Esophagus (tissue), 2 donors: ENCODE measurements at regions not wholly inside any gene's neighbourhood (a gene's known extent, or its start where the extent isn't known, plus 50 kb on each side); places are given as distances from the start of the nearest gene placed in this dataset.

ENCODE experiments used
- H3K27ac ChIP-seq, 2 donors: one replicate each; pipeline ENCODE4 v1.5.1; 2013; ENCODE audit warnings: low read depth in 2 of 2, mild to moderate bottlenecking in 2 of 2, inconsistent platforms in 1 of 2, low read length in 1 of 2, moderate library complexity in 1 of 2
- H3K27me3 ChIP-seq, 2 donors: one replicate each; pipeline ENCODE4 v1.6.1; 2013; ENCODE audit warnings: low read length in 2 of 2, control low read depth in 1 of 2, mild to moderate bottlenecking in 1 of 2; ENCODE audit not compliant: insufficient read depth in 2 of 2, control insufficient read depth in 1 of 2
- H3K36me3 ChIP-seq, 2 donors: one replicate each; pipeline ENCODE4 v1.6.1; 2013; ENCODE audit warnings: low read length in 1 of 2; ENCODE audit not compliant: control insufficient read depth in 2 of 2, insufficient read depth in 2 of 2
- H3K4me1 ChIP-seq, 2 donors: one replicate each; pipeline ENCODE4 v1.6.1; 2013; ENCODE audit warnings: low read length in 1 of 2; ENCODE audit not compliant: control insufficient read depth in 2 of 2, insufficient read depth in 2 of 2
- H3K4me3 ChIP-seq, 2 donors: one replicate each; pipeline ENCODE4 v1.5.1; 2013; ENCODE audit warnings: low read length in 2 of 2, mild to moderate bottlenecking in 2 of 2, low read depth in 1 of 2, moderate library complexity in 1 of 2
- H3K9me3 ChIP-seq, 2 donors: one replicate each; pipeline ENCODE4 v1.6.1; 2013; ENCODE audit warnings: mild to moderate bottlenecking in 2 of 2, low read depth in 1 of 2, low read length in 1 of 2, moderate library complexity in 1 of 2; ENCODE audit not compliant: control insufficient read depth in 2 of 2, insufficient read depth in 1 of 2
- WGBS, 2 donors: extraction: QIAGEN DNeasy Blood & Tissue Kit; methylation state at CpG; one replicate each; pipeline ENCODE4 v1.1.7; 2013; 5-methylcytosine and 5-hydroxymethylcytosine counted together
- donor health status: healthy with polysubstance abuse.
- donor health status: Bipolar disorder and iron deficiency.

DNA sequence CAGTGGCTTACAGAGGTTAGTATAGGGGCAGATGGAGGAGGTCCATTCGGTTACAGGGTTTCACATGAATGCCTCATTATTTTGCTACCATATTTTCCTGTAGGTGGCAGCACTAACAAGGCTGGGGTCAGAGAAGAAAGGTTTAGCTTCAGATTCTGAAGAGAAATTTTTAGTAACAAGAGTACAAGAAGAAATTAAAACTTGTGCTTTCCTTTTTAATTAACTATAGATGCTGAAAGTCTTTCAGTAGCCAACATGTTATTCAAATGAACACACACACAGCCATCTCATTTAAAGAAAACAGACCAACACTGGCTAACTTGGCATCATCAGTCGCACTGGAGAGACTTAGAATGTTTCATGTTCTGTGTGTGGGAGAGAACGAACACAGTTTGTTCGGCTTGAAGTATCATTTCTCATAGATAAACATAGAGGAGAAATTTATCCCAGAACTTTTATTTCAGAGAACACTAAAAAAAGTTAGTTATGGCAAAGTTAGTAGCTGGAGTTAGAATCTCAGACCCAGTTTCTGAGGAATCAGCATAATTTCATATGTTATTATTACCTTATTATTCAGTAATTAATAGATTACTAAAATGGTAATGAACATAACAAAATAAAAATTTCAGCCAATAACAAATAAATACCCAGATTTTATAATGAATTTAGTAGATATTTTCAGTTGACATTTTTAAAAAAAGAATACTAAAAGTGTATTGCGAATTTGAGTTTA is 314.0 kb upstream of the RSPO3 start:
- Histone ChIP-seq H3K4me3 (no peak overlapping the region), H3K9me3 (no peaks in the 10 kb centered on the region), H3K36me3 (no peaks in the 10 kb centered on the region), H3K27ac (no peak overlapping the region), H3K27me3 (no peaks in the 10 kb centered on the region), H3K4me1 (no peaks in the 10 kb centered on the region)
- 49 to 61% methylated on average over 5 of the region's 5 CpGs for WGBS, 2 donors

DNA sequence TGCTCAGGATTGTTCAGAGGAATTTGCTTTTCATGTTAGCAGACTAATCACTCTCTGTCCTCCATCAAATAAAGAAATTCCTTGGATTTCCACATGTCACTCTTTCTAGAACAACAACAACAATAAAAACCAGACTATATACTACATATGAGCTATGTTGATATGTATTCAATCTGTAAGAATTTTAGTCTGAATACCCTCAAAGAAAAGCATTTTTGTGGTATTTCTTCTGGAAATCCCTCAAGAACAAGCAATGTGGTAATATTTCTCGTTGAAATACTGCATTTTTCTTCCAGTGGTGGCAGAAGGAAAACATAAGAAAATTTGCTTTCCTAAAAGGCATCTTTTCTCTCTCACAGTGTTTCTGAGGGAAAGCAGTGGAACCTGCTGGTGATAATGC is 312.6 kb upstream of the RSPO3 start:
- Histone ChIP-seq H3K36me3 (no peaks in the 10 kb centered on the region), H3K27me3 (no peaks in the 10 kb centered on the region)
- 34 to 52% methylated on average over 1 of the region's 1 CpG for WGBS, 2 donors

DNA sequence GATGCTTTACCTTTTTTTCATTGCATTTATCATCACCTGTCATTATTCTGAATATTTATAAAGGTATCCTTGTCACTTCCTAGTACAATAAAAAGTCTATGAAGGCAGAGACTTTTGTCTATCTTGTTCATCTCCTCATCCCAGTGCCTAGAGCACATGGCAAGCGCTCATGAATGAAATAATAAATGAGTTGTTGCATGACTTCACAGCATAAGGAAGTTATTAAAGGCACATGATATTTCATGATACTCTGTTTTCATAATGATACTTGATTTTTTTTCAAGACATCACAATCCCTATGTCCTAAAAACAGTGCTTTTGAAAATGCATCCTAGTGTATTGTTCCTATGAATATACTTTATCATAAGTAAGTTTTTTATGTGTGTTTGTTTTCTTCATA is 310.6 kb upstream of the RSPO3 start:
- WGBS, 2 donors = 83 to 89% methylated on average over 1 of the region's 1 CpG
- no peaks in the 10 kb centered on the region for H3K36me3 ChIP-seq
- no peak overlapping the region for H3K4me3 ChIP-seq
- no peaks in the 10 kb centered on the region for H3K9me3 ChIP-seq
- no peaks in the 10 kb centered on the region for H3K27me3 ChIP-seq
- H3K4me1 ChIP-seq = no peaks in the 10 kb centered on the region
- no peak overlapping the region for H3K27ac ChIP-seq

More for the DNA sequence above, 312.6 kb upstream of the RSPO3 start:
- Histone ChIP-seq H3K9me3 (no peaks in the 10 kb centered on the region), H3K4me1 (no peaks in the 10 kb centered on the region), H3K4me3 (no peak overlapping the region), H3K27ac (no peak overlapping the region)

DNA sequence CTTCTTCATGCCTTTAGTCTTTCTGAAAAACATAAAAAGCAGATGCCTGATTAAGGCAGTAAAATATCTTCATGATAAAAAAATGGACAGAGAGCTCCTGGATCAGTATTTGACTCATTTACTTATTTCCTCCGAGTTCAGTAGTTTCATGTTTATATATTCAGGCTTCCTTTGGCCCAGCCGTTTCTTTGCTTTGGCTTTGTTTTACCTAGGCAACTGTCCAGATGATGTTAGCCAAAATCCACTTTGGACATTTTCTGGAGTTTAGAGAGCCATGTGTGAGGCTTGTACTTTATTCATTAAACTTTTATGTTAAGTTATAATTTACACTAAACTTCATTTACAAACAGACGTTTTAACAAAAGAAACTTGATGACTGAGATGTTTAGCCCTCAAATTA is 307.1 kb upstream of the RSPO3 start:
- no peaks in the 10 kb centered on the region for H3K27me3 ChIP-seq
- 19 to 22% methylated on average over 3 of the region's 3 CpGs for WGBS, 2 donors
- H3K9me3 ChIP-seq = no peaks in the 10 kb centered on the region
- no peak overlapping the region for H3K27ac ChIP-seq
- no peak overlapping the region for H3K4me3 ChIP-seq
- H3K4me1 ChIP-seq = no peaks in the 10 kb centered on the region
- H3K36me3 ChIP-seq = no peaks in the 10 kb centered on the region

DNA sequence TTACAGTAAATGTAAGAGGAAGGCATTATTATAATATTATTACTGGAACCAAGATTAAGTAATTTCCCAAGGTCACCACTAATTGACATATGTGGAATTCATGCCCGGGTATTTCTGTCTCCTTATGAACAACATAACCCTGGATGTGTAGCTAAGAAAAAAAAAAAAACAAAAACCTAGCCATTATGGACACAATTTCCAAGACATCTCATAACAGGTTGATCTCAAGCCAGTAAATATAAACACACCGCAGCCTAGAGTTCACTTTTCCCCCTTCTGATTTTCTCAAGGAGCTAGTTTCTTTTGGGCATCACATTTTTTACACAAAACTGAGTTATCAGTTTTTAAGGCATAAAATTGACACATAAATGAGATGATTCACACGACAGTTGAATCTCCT is 306.5 kb upstream of the RSPO3 start:
- Histone ChIP-seq H3K4me3 (no peak overlapping the region), H3K4me1 (no peaks in the 10 kb centered on the region), H3K9me3 (no peaks in the 10 kb centered on the region), H3K36me3 (no peaks in the 10 kb centered on the region), H3K27me3 (no peaks in the 10 kb centered on the region), H3K27ac (no peak overlapping the region)
- WGBS, 2 donors = 42 to 55% methylated on average over 3 of the region's 3 CpGs

DNA sequence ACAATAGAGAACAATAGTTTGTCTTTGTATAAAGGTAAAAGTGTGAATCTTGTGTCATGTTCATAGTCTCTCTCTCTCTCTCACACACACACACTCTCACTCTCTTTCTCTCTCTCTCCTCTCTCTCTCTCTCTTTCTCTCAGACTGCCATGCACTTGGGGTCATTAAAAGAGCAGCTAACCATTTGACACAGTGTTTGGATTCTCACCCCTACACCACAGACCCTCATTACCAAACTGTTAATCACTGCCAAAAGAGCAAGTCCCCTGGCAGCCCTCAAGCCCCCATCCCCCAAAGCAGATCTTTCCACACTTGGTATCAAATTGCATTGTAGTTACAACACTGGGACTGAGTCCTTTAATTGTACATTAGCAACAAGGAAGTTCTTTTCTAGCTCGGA is 305.8 kb upstream of the RSPO3 start:
- Histone ChIP-seq H3K9me3 (no peaks in the 10 kb centered on the region), H3K4me3 (no peak overlapping the region), H3K27ac (no peak overlapping the region), H3K27me3 (no peaks in the 10 kb centered on the region), H3K4me1 (no peaks in the 10 kb centered on the region), H3K36me3 (no peaks in the 10 kb centered on the region)
- WGBS, 2 donors = 14 to 22% methylated on average over 1 of the region's 1 CpG

DNA sequence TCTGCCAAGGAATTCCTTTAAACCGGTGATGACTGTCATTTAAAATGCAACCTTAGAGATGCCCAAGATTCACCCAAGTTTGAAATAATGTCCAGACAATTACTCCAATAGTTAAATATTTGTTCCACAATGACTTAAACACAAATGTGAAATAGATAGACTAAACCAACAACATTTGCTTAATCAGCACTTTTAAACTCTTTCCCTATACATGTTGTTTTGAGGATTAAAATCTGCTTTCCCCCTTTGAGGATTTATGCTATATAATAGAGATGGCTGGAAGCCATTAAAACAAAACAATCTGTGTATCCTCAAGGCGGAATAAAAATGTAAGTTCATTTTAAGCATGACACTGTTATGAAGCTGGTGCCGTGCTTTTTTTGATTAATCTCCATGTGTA is 297.8 kb upstream of the RSPO3 start:
- Histone ChIP-seq H3K9me3 (no peaks in the 10 kb centered on the region), H3K36me3 (no peaks in the 10 kb centered on the region), H3K27me3 (no peaks in the 10 kb centered on the region), H3K4me3 (no peak overlapping the region), H3K27ac (no peak overlapping the region), H3K4me1 (no peaks in the 10 kb centered on the region)
- WGBS, 2 donors = 73 to 81% methylated on average over 3 of the region's 3 CpGs

DNA sequence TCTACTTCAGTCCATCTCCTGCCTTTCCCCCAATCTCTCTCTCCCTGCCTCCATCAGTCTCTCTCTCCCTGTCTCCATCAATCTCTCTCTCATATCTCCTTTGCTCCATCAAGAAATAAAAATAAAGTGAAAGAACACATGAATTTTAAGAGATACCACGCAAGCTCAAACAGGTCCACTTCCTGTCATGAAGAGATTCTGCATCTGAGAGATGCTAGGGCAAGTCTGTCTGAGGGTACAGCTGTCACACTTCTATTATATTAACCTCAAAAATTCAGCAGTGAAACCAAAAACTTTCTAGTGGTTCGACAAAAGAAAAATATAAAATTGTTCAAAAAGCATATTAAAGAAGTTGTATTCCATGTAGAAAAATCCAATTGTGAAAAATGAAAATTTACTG is 296.8 kb upstream of the RSPO3 start:
- 60 to 69% methylated on average over 2 of the region's 2 CpGs for WGBS, 2 donors
- Histone ChIP-seq H3K36me3 (no peaks in the 10 kb centered on the region), H3K4me3 (no peak overlapping the region), H3K9me3 (no peaks in the 10 kb centered on the region), H3K27ac (no peak overlapping the region), H3K4me1 (no peaks in the 10 kb centered on the region), H3K27me3 (no peaks in the 10 kb centered on the region)

DNA sequence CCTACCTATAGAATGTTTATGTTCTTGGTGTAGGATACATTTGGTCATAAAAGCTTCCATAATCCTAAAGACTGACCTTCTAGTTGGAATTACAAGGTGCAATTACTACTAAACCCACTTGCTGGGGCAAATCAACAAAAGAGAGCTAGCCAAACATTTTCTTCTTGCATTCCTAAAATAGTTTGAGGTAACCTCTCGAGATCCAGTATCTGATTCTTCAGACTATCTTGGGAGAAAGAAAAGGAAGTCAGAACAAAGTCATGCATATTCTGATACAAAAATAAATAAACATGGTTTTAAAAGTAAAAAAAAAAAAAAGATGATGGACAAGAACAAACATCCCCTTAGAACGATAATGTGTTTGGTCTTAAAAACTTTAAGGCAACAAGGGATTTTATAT is 294.2 kb upstream of the RSPO3 start:
- 26 to 29% methylated on average over 2 of the region's 2 CpGs for WGBS, 2 donors
- Histone ChIP-seq H3K27ac (no peak overlapping the region), H3K9me3 (no peaks in the 10 kb centered on the region)

DNA sequence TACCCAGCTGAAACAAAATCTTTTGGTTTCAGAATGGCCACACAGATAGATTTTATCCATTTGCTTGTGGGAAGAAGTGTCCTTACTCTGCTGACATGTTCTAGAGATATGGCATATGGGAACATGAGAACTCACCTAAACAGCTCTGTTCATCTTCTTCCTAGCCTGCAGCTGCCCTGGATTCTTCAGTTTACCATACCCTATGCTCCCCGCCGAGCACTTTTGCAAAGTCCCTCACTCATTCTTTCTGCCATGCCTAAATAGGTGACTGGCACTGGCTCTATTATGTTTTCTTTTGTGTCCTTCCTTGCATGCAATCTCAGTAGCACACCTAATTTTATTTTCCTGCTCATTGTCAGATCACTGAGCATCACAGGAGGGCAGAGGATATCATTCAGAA is 293.7 kb upstream of the RSPO3 start:
- no peaks in the 10 kb centered on the region for H3K4me1 ChIP-seq
- 71 to 73% methylated on average over 2 of the region's 2 CpGs for WGBS, 2 donors
- no peak overlapping the region for H3K4me3 ChIP-seq
- no peaks in the 10 kb centered on the region for H3K36me3 ChIP-seq
- no peak overlapping the region for H3K27ac ChIP-seq
- H3K27me3 ChIP-seq = no peaks in the 10 kb centered on the region
- H3K9me3 ChIP-seq = no peaks in the 10 kb centered on the region

More for the DNA sequence above, 294.2 kb upstream of the RSPO3 start:
- Histone ChIP-seq H3K36me3 (no peaks in the 10 kb centered on the region), H3K27me3 (no peaks in the 10 kb centered on the region), H3K4me1 (no peaks in the 10 kb centered on the region), H3K4me3 (no peak overlapping the region)
